H1 (cell line): ENCODE measurements at regions not wholly inside any gene's neighbourhood (a gene's known extent, or its start where the extent isn't known, plus 50 kb on each side); places are given as distances from the start of the nearest gene placed in this dataset.

Source experiments
- CTCF ChIA-PET: fragments of 300-600 bp; sonication (Branson Sonifier 250); formaldehyde crosslinking; loops from one replicate; lab custom pipeline; 2021; ENCODE audit not compliant: partially characterized antibody; lab: Charles Lee
- POLR2A ChIA-PET: fragments of 300-600 bp; sonication (Branson Sonifier 250); formaldehyde crosslinking; loops from one replicate; lab custom pipeline; 2021; ENCODE audit warnings: inconsistent platforms; ENCODE audit not compliant: partially characterized antibody; lab: Charles Lee
- DNase-seq, 2 experiments: peaks; one replicate each; pipeline versions ENCODE4 v3.0.0 to v3.0.0-alpha.2; 2010 to 2022; ENCODE audit warnings: low spot score in 2 of 2, low read depth in 1 of 2, mixed read lengths in 1 of 2
- FAIRE-seq: peaks from 2 replicates; lab custom pipeline; 2011; peaks lifted over from hg19 to GRCh38; lab: Jason Lieb, UNC
- H2AFZ ChIP-seq: 2 replicates; pipeline ENCODE4 v1.8.1; 2012; ENCODE audit warnings: low read length, inconsistent platforms
- H2AK5ac ChIP-seq: 2 replicates; pipeline ENCODE4 v1.6.1; 2013; ENCODE audit warnings: low read depth, low read length
- H2BK120ac ChIP-seq: replicated peaks from 2 replicates; pipeline ENCODE3; 2013; ENCODE audit warnings: low read depth, low read length, inconsistent platforms
- H2BK12ac ChIP-seq: 2 replicates; pipeline ENCODE4 v1.6.1; 2013; ENCODE audit warnings: low read depth, low read length
- H2BK15ac ChIP-seq: 2 replicates; pipeline ENCODE4 v1.6.1; 2013; ENCODE audit warnings: low read length
- H2BK20ac ChIP-seq: 2 replicates; pipeline ENCODE4 v1.6.1; 2013; ENCODE audit warnings: low read length
- H2BK5ac ChIP-seq: 2 replicates; pipeline ENCODE4 v1.6.1; 2013; ENCODE audit warnings: low read depth, low read length
- H3K14ac ChIP-seq: 2 replicates; pipeline ENCODE4 v1.6.1; 2013; ENCODE audit warnings: inconsistent platforms; ENCODE audit not compliant: insufficient read length
- H3K18ac ChIP-seq: 2 replicates; pipeline ENCODE4 v1.6.1; 2013; ENCODE audit warnings: low read length; ENCODE audit errors: extremely low read depth
- H3K23ac ChIP-seq: 2 replicates; pipeline ENCODE4 v1.6.1; 2013; ENCODE audit warnings: inconsistent platforms; ENCODE audit not compliant: insufficient read length
- H3K23me2 ChIP-seq: 2 replicates; pipeline ENCODE4 v1.6.1; 2013; ENCODE audit warnings: low read depth, low read length
- H3K27ac ChIP-seq: 2 replicates; pipeline ENCODE4 v1.6.1; 2011; ENCODE audit warnings: low read depth, low read length, inconsistent platforms
- H3K27me3 ChIP-seq, 4 experiments: replicated peaks in 1 of 4; 1 replicate in 1 of 4; 2 replicates in 3 of 4; pipeline versions ENCODE4 v1.6.1 to v1.8.1; 2011 to 2013; ENCODE audit warnings: low read length in 3 of 4, mild to moderate bottlenecking in 3 of 4, inconsistent platforms in 2 of 4, mixed read lengths in 2 of 4, moderate library complexity in 1 of 4; ENCODE audit not compliant: control insufficient read depth in 3 of 4, insufficient read depth in 3 of 4; ENCODE audit errors: extremely low read depth in 1 of 4
- H3K36me3 ChIP-seq, 4 experiments: 2 replicates each; pipeline versions ENCODE4 v1.6.1 to v1.8.1; 2011 to 2013; ENCODE audit warnings: mild to moderate bottlenecking in 4 of 4, low read length in 3 of 4, moderate library complexity in 2 of 4, control low read depth in 1 of 4, inconsistent platforms in 1 of 4; ENCODE audit not compliant: insufficient read depth in 4 of 4, control insufficient read depth in 2 of 4
- H3K4ac ChIP-seq: replicated peaks from 2 replicates; pipeline ENCODE3; 2013; ENCODE audit warnings: low read length, low read depth, mixed read lengths, inconsistent platforms; ENCODE audit not compliant: insufficient read length
- H3K4me1 ChIP-seq, 4 experiments: replicated peaks in 1 of 4; 1 replicate in 1 of 4; 2 replicates in 3 of 4; pipeline versions ENCODE4 v1.6.1 to v1.8.1; 2011 to 2013; ENCODE audit warnings: low read length in 3 of 4, inconsistent platforms in 2 of 4, mixed read lengths in 1 of 4; ENCODE audit not compliant: insufficient read depth in 4 of 4, control insufficient read depth in 3 of 4
- H3K4me2 ChIP-seq, 2 experiments: 2 replicates each; pipeline versions ENCODE4 v1.6.1 to v1.8.1; 2011 to 2013; ENCODE audit warnings: low read depth in 2 of 2, low read length in 2 of 2, control low read depth in 1 of 2, inconsistent platforms in 1 of 2, mild to moderate bottlenecking in 1 of 2; ENCODE audit not compliant: insufficient read depth in 1 of 2
- H3K4me3 ChIP-seq, 4 experiments: fragments of 200-600, 300-600 bp in 1 of 4; sonication (generic), shearing (Covaris generic), sonication (Bioruptor Twin) in 1 of 4; 2 replicates each; pipeline versions ENCODE4 v1.5.1 to v1.8.1; 2011 to 2016; ENCODE audit warnings: low read length in 4 of 4, low read depth in 3 of 4, control low read depth in 2 of 4, inconsistent platforms in 2 of 4, mild to moderate bottlenecking in 2 of 4, mixed read lengths in 1 of 4, moderate library complexity in 1 of 4; ENCODE audit not compliant: insufficient read depth in 2 of 4; ENCODE audit errors: extremely low read depth in 1 of 4
- H3K56ac ChIP-seq: replicated peaks from 2 replicates; pipeline ENCODE3; 2013; ENCODE audit warnings: low read depth, mild to moderate bottlenecking, mixed read lengths, low read length, inconsistent platforms; ENCODE audit not compliant: insufficient read length
- H3K79me1 ChIP-seq: 2 replicates; pipeline ENCODE4 v1.6.1; 2013; ENCODE audit warnings: low read depth, low read length, control low read depth
- H3K79me2 ChIP-seq, 2 experiments: 2 replicates each; pipeline versions ENCODE4 v1.6.1 to v1.8.1; 2012 to 2013; ENCODE audit warnings: low read length in 2 of 2, mild to moderate bottlenecking in 2 of 2, inconsistent platforms in 1 of 2; ENCODE audit not compliant: insufficient read depth in 2 of 2, control insufficient read depth in 1 of 2
- H3K9ac ChIP-seq, 4 experiments: replicated peaks in 1 of 4; 1 replicate in 1 of 4; 2 replicates in 3 of 4; pipeline versions ENCODE4 v1.6.1 to v1.8.1; 2011 to 2013; ENCODE audit warnings: low read depth in 3 of 4, low read length in 3 of 4, control low read depth in 2 of 4, mild to moderate bottlenecking in 2 of 4, moderate library complexity in 2 of 4, inconsistent platforms in 1 of 4; ENCODE audit errors: extremely low read depth in 1 of 4
- H3K9me3 ChIP-seq, 2 experiments: 2 replicates each; pipeline versions ENCODE4 v1.6.1 to v1.8.1; 2012 to 2013; ENCODE audit warnings: mild to moderate bottlenecking in 2 of 2, moderate library complexity in 2 of 2, control low read depth in 1 of 2, inconsistent platforms in 1 of 2, low read depth in 1 of 2, low read length in 1 of 2, mixed read lengths in 1 of 2; ENCODE audit not compliant: insufficient read depth in 2 of 2
- H4K20me1 ChIP-seq, 2 experiments: replicated peaks in 1 of 2; 2 replicates each; pipeline versions ENCODE3 to v1.8.1; 2011 to 2013; ENCODE audit warnings: inconsistent platforms in 2 of 2, low read length in 2 of 2, mild to moderate bottlenecking in 1 of 2; ENCODE audit not compliant: insufficient read depth in 2 of 2, control insufficient read depth in 1 of 2
- H4K5ac ChIP-seq: 2 replicates; pipeline ENCODE4 v1.6.1; 2013; ENCODE audit warnings: low read length, low read depth, mixed read lengths, inconsistent platforms; ENCODE audit not compliant: insufficient read length
- H4K8ac ChIP-seq: 2 replicates; pipeline ENCODE4 v1.8.0; 2013; ENCODE audit warnings: mild to moderate bottlenecking, moderate library complexity, low read length, inconsistent platforms; ENCODE audit not compliant: insufficient read depth; ENCODE audit errors: extremely low read depth
- H4K91ac ChIP-seq: replicated peaks from 2 replicates; pipeline ENCODE3; 2013; ENCODE audit warnings: low read length, mixed read lengths, inconsistent platforms; ENCODE audit not compliant: insufficient read length
- CEBPB ChIP-seq: IDR thresholded peaks from 2 replicates; pipeline ENCODE4 v1.6.1; 2012; ENCODE audit warnings: low read depth, low read length
- CHD1 ChIP-seq: IDR thresholded peaks from 2 replicates; pipeline ENCODE4 v1.6.1; 2012; ENCODE audit warnings: low read depth, low read length, improper control_type of control experiment
- CREB1 ChIP-seq: IDR thresholded peaks from 2 replicates; pipeline ENCODE4 v1.6.1; 2012; ENCODE audit warnings: inconsistent platforms
- RAD21 ChIP-seq, 2 experiments: IDR thresholded peaks in 1 of 2; conservative IDR thresholded peaks in 1 of 2; 2 replicates each; pipeline ENCODE4 v1.6.1; 2011; ENCODE audit warnings: low read depth in 2 of 2, low read length in 2 of 2, improper control_type of control experiment in 1 of 2, inconsistent platforms in 1 of 2, mild to moderate bottlenecking in 1 of 2, moderate library complexity in 1 of 2
- SIRT6 ChIP-seq: IDR thresholded peaks from one replicate; pipeline ENCODE4 v1.7.1; 2012; ENCODE audit warnings: low read length, inconsistent platforms
- TAF1 ChIP-seq: IDR thresholded peaks from 2 replicates; pipeline ENCODE4 v1.6.1; 2011; ENCODE audit warnings: mild to moderate bottlenecking, low read depth, low read length
- whole genome bisulfite sequencing, 2 experiments: shearing (Covaris generic) in 1 of 2; methylation state at CpG; one replicate each; pipeline versions ENCODE4 v1.1.6 to v1.1.7; 2013 to 2015; ENCODE audit warnings: low lambda C conversion rate in 2 of 2, mixed read lengths in 2 of 2, inconsistent platforms in 1 of 2, low coverage in 1 of 2, missing lambda C conversion rate in 1 of 2; ENCODE audit not compliant: insufficient replicate concordance in 2 of 2, insufficient coverage in 1 of 2, insufficient read length in 1 of 2; ENCODE audit errors: extremely low coverage in 1 of 2, missing lambda C conversion rate in 1 of 2; 5-methylcytosine and 5-hydroxymethylcytosine counted together
- TF ChIP-seq, protein P1 (sequence below): IDR thresholded peaks from 2 replicates; pipeline ENCODE4 v1.6.1; 2012; ENCODE audit warnings: low read length, inconsistent platforms
- TF ChIP-seq, protein P2 (sequence below), 3 experiments: IDR thresholded peaks; 1 replicate in 2 of 3; 2 replicates in 1 of 3; pipeline versions ENCODE4 v1.5.1 to v1.6.1; 2011; ENCODE audit warnings: low read length in 3 of 3, mild to moderate bottlenecking in 3 of 3, inconsistent platforms in 2 of 3, low read depth in 1 of 3, moderate library complexity in 1 of 3; ENCODE audit not compliant: insufficient read depth in 1 of 3; ENCODE audit errors: control extremely low read depth in 1 of 3

DNA sequence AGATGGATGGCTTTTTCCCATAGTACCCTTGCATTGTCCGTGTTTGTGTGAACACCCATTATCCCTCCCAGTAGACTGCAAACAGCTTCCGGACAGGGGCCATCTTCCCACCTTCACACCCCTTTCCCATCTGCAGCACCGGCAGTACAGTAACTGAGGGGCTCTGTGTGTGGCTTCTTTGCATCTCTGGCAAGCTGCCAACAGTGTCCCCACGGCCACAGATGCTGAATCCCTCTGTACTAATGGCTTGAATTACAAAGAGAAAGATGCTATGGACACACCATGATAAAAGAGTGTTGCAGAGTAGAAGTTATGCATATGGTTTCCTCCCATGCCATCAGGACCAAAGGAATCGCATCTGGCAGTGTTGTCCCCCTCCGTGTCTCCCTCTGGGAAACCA is 101.1 kb upstream of the CDYL start:
- H2AFZ ChIP-seq = no peak overlapping the region
- no peak overlapping the region for H2BK15ac ChIP-seq
- ChIA-PET CTCF (no interaction called here), POLR2A (no interaction called here)
- no peaks in the 10 kb centered on the region for H3K23me2 ChIP-seq
- no peak overlapping the region for H3K18ac ChIP-seq
- no peak overlapping the region for H4K5ac ChIP-seq
- no peak overlapping the region for H3K4me2 ChIP-seq
- FAIRE-seq (no peak), DNase-seq (peak in 1 of 2 experiments; percentile 39)
- H3K79me1 ChIP-seq = no peaks in the 10 kb centered on the region
- H4K91ac ChIP-seq = no peak overlapping the region
- no peak overlapping the region for H2BK120ac ChIP-seq
- H3K4me1 ChIP-seq = peaks cover 0 to 6% (median 3%) of the 10 kb centered on the region in 4 experiments; a peak in 3 of 7 replicates
- H3K9ac ChIP-seq = no peak overlapping the region
- H3K9me3 ChIP-seq = no peaks in the 10 kb centered on the region
- no peak overlapping the region for H3K14ac ChIP-seq
- H3K56ac ChIP-seq = no peak overlapping the region
- no peak overlapping the region for H2BK20ac ChIP-seq
- H3K79me2 ChIP-seq = no peaks in the 10 kb centered on the region
- no peak overlapping the region for H2BK5ac ChIP-seq
- H3K23ac ChIP-seq = no peak overlapping the region
- no peak overlapping the region for H3K4ac ChIP-seq
- TF ChIP-seq, protein P1, sequence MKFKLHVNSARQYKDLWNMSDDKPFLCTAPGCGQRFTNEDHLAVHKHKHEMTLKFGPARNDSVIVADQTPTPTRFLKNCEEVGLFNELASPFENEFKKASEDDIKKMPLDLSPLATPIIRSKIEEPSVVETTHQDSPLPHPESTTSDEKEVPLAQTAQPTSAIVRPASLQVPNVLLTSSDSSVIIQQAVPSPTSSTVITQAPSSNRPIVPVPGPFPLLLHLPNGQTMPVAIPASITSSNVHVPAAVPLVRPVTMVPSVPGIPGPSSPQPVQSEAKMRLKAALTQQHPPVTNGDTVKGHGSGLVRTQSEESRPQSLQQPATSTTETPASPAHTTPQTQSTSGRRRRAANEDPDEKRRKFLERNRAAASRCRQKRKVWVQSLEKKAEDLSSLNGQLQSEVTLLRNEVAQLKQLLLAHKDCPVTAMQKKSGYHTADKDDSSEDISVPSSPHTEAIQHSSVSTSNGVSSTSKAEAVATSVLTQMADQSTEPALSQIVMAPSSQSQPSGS = no peak
- TF ChIP-seq SIRT6 (no peak), TAF1 (no peak), CREB1 (no peak), CHD1 (no peak), RAD21 (IDR thresholded peaks at IDR 0.05 in 1 of 2, conservative IDR thresholded peaks at IDR 0.05 in 1 of 2; ENCODE audit: low read depth in 2 of 2, low read length in 2 of 2) (no peak), CEBPB (no peak)
- TF ChIP-seq, protein P2, sequence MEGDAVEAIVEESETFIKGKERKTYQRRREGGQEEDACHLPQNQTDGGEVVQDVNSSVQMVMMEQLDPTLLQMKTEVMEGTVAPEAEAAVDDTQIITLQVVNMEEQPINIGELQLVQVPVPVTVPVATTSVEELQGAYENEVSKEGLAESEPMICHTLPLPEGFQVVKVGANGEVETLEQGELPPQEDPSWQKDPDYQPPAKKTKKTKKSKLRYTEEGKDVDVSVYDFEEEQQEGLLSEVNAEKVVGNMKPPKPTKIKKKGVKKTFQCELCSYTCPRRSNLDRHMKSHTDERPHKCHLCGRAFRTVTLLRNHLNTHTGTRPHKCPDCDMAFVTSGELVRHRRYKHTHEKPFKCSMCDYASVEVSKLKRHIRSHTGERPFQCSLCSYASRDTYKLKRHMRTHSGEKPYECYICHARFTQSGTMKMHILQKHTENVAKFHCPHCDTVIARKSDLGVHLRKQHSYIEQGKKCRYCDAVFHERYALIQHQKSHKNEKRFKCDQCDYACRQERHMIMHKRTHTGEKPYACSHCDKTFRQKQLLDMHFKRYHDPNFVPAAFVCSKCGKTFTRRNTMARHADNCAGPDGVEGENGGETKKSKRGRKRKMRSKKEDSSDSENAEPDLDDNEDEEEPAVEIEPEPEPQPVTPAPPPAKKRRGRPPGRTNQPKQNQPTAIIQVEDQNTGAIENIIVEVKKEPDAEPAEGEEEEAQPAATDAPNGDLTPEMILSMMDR (IDR thresholded peaks at IDR 0.05; ENCODE audit: control extremely low read depth in 1 of 3, insufficient read depth in 1 of 3, low read depth in 1 of 3, low read length in 3 of 3) = no peak
- no peak overlapping the region for H2AK5ac ChIP-seq
- no peak overlapping the region for H4K8ac ChIP-seq
- H3K27me3 ChIP-seq = no peaks in the 10 kb centered on the region; a peak in 1 of 7 replicates
- no peaks in the 10 kb centered on the region for H4K20me1 ChIP-seq
- 84% methylated on average over 6 of the region's 6 CpGs; no CpG with 5 or more reads in 1 of the 2 experiments for WGBS, 2 experiments
- H2BK12ac ChIP-seq = no peak overlapping the region
- H3K27ac ChIP-seq = no peak overlapping the region
- no peaks in the 10 kb centered on the region for H3K36me3 ChIP-seq
- H3K4me3 ChIP-seq = no peak overlapping the region
